ENCODE measurements at regions not wholly inside any gene's neighbourhood (a gene's known extent, or its start where the extent isn't known, plus 50 kb on each side); places are given as distances from the start of the nearest gene placed in this dataset.
A peak's percentile ranks its signal among the peaks of the same experiment; 100 is the strongest.

GRCh38 chr10:10642751-10643150 lies 374.9 kb upstream of the CELF2 start:
- DNase-seq (ENCODE audit: low read depth), result no peak

- DNase-seq (ENCODE audit: low read depth), result peak; percentile 76
Observed at GRCh38 chr10:10644008-10644646, 373.5 kb upstream of the CELF2 start.

- DNase-seq (ENCODE audit: low read depth), result peak; percentile 43
Observed at GRCh38 chr10:10644676-10645385, 372.8 kb upstream of the CELF2 start.

- DNase-seq (ENCODE audit: low read depth), result no peak
Observed at GRCh38 chr10:10647331-10647730, 370.3 kb upstream of the CELF2 start.

- no peak for DNase-seq (ENCODE audit: low read depth)
Observed at GRCh38 chr10:10657139-10657760, 360.4 kb upstream of the CELF2 start.

- DNase-seq (ENCODE audit: low read depth), result no peak
Observed at GRCh38 chr10:10658172-10658785, 359.4 kb upstream of the CELF2 start.

- DNase-seq (ENCODE audit: low read depth), result no peak
Observed at GRCh38 chr10:10660054-10660453, 357.6 kb upstream of the CELF2 start.

- no peak for DNase-seq (ENCODE audit: low read depth)
Observed at GRCh38 chr10:10661176-10661575, 356.5 kb upstream of the CELF2 start.

- no peak for DNase-seq (ENCODE audit: low read depth)
Observed at GRCh38 chr10:10662716-10663408, 354.8 kb upstream of the CELF2 start.

GRCh38 chr10:10663622-10664021 lies 354.1 kb upstream of the CELF2 start:
- DNase-seq (ENCODE audit: low read depth), result no peak

- DNase-seq (ENCODE audit: low read depth), result no peak
Observed at GRCh38 chr10:10665750-10666149, 351.9 kb upstream of the CELF2 start.

GRCh38 chr10:10667466-10667865 lies 350.2 kb upstream of the CELF2 start:
- no peak for DNase-seq (ENCODE audit: low read depth)

- DNase-seq (ENCODE audit: low read depth), result no peak
Observed at GRCh38 chr10:10676972-10677371, 340.7 kb upstream of the CELF2 start.

- DNase-seq (ENCODE audit: low read depth), result peak; percentile 64
Observed at GRCh38 chr10:10677479-10677878, 340.2 kb upstream of the CELF2 start.

GRCh38 chr10:10680496-10680895 lies 337.2 kb upstream of the CELF2 start:
- DNase-seq (ENCODE audit: low read depth), result no peak

GRCh38 chr10:10684972-10685371 lies 332.7 kb upstream of the CELF2 start:
- no peak for DNase-seq (ENCODE audit: low read depth)

- no peak for DNase-seq (ENCODE audit: low read depth)
Observed at GRCh38 chr10:10685566-10685965, 332.1 kb upstream of the CELF2 start.

GRCh38 chr10:10687751-10688150 lies 329.9 kb upstream of the CELF2 start:
- no peak for DNase-seq (ENCODE audit: low read depth)

- DNase-seq (ENCODE audit: low read depth), result no peak
Observed at GRCh38 chr10:10699427-10699826, 318.2 kb upstream of the CELF2 start.

GRCh38 chr10:10701084-10701611 lies 316.5 kb upstream of the CELF2 start:
- DNase-seq (ENCODE audit: low read depth), result no peak

GRCh38 chr10:10702211-10702610 lies 315.5 kb upstream of the CELF2 start:
- no peak for DNase-seq (ENCODE audit: low read depth)

GRCh38 chr10:10703382-10703781 lies 314.3 kb upstream of the CELF2 start:
- no peak for DNase-seq (ENCODE audit: low read depth)
